ENCODE measurements at regions not wholly inside any gene's neighbourhood (a gene's known extent, or its start where the extent isn't known, plus 50 kb on each side); places are given as distances from the start of the nearest gene placed in this dataset.

GRCh38 chr12:73057428-73057827, 785.3 kb downstream of the TRHDE start:
- no peak for TF ChIP-seq CTCF (IDR thresholded peaks at IDR 0.05; ENCODE audit: low read depth, low read length, poor library complexity, severe bottlenecking)
- no peak for TF ChIP-seq EZH2phosphoT487 (IDR thresholded peaks at IDR 0.05; ENCODE audit: borderline replicate concordance, low read length)

Measured in DOHH2 (cell line).